ENCODE measurements at regions not wholly inside any gene's neighbourhood (a gene's known extent, or its start where the extent isn't known, plus 50 kb on each side); places are given as distances from the start of the nearest gene placed in this dataset.

GRCh38 chr15:62360332-62361097 lies 195.4 kb upstream of the C2CD4B start:
- intact Hi-C loops (cut with DNase I; ENCODE audit: low total_unique reads): no loop called here
- DNase-seq: peak in 1 of 2 donors; percentile 62
- no peaks in the 10 kb centered on the region for H3K9me3 ChIP-seq
- no peak overlapping the region for H3K4me3 ChIP-seq
- WGBS, 5 donors: 78 to 86% (median 84%) methylated on average over 11 of the region's 11 CpGs
- peaks cover 0 to 13% (median 0%) of the 10 kb centered on the region in 3 donors for H3K27me3 ChIP-seq
- H3K36me3 ChIP-seq: no peaks in the 10 kb centered on the region
- no peaks in the 10 kb centered on the region for H3K4me1 ChIP-seq
- TF ChIP-seq POLR2A (IDR thresholded peaks at IDR 0.05): no peak
- no peak for TF ChIP-seq POLR2AphosphoS5 (IDR thresholded peaks at IDR 0.05)
- TF ChIP-seq EP300 (IDR thresholded peaks at IDR 0.05): no peak
- TF ChIP-seq, protein P1, sequence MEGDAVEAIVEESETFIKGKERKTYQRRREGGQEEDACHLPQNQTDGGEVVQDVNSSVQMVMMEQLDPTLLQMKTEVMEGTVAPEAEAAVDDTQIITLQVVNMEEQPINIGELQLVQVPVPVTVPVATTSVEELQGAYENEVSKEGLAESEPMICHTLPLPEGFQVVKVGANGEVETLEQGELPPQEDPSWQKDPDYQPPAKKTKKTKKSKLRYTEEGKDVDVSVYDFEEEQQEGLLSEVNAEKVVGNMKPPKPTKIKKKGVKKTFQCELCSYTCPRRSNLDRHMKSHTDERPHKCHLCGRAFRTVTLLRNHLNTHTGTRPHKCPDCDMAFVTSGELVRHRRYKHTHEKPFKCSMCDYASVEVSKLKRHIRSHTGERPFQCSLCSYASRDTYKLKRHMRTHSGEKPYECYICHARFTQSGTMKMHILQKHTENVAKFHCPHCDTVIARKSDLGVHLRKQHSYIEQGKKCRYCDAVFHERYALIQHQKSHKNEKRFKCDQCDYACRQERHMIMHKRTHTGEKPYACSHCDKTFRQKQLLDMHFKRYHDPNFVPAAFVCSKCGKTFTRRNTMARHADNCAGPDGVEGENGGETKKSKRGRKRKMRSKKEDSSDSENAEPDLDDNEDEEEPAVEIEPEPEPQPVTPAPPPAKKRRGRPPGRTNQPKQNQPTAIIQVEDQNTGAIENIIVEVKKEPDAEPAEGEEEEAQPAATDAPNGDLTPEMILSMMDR (IDR thresholded peaks at IDR 0.05): no peak
- H3K27ac ChIP-seq: no peak overlapping the region

DNA sequence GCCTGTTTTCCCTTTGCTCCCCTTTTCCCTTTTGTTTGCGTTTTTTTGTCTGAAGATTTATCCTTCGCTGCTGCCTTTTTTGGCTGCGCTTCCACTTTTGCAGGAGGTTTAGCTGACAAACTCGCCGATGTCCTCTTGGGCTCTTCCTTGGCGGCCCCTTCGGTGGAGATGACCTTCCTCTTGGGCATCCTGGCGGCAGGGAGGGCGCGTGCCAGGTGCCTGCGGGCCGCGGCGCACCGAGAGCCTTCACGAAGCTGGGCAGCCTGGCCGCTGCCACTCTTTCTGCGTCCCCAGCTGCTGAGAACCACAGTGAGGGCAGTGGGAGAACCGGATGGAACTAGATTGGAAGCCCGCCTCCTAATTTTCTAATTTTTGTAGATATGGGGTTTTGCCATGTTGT lies 197.1 kb upstream of the C2CD4B start:
- Histone ChIP-seq H3K4me1 (no peaks in the 10 kb centered on the region), H3K27me3 (peaks cover 0 to 13% (median 0%) of the 10 kb centered on the region in 3 donors), H3K4me3 (no peak overlapping the region), H3K27ac (no peak overlapping the region), H3K36me3 (no peaks in the 10 kb centered on the region), H3K9me3 (no peaks in the 10 kb centered on the region)
- intact Hi-C loops (cut with DNase I; ENCODE audit: low total_unique reads): no loop called here
- DNase-seq: no peak
- no peak for TF ChIP-seq POLR2AphosphoS5 (IDR thresholded peaks at IDR 0.05)
- TF ChIP-seq POLR2A (IDR thresholded peaks at IDR 0.05): no peak
- TF ChIP-seq, protein P1 (IDR thresholded peaks at IDR 0.05): no peak
- no peak for TF ChIP-seq EP300 (IDR thresholded peaks at IDR 0.05)
- 86 to 92% (median 88%) methylated on average over 20 of the region's 20 CpGs for WGBS, 5 donors

- Histone ChIP-seq H3K9me3 (no peaks in the 10 kb centered on the region), H3K27me3 (peaks cover 0 to 13% (median 0%) of the 10 kb centered on the region in 3 donors), H3K4me3 (no peak overlapping the region), H3K36me3 (no peaks in the 10 kb centered on the region), H3K27ac (no peak overlapping the region), H3K4me1 (no peaks in the 10 kb centered on the region)
- DNase-seq: no peak
- TF ChIP-seq EP300 (IDR thresholded peaks at IDR 0.05): no peak
- TF ChIP-seq POLR2A (IDR thresholded peaks at IDR 0.05): no peak
- no peak for TF ChIP-seq POLR2AphosphoS5 (IDR thresholded peaks at IDR 0.05)
- TF ChIP-seq, protein P1 (IDR thresholded peaks at IDR 0.05): no peak
- intact Hi-C loops (cut with DNase I; ENCODE audit: low total_unique reads): no loop called here
- 62 to 74% (median 69%) methylated on average over 5 of the region's 5 CpGs for WGBS, 5 donors
Measured at GRCh38 chr15:62362608-62363007, 197.5 kb upstream of the C2CD4B start.

- WGBS, 5 donors: 78 to 92% (median 83%) methylated on average over 1 of the region's 1 CpG
- Histone ChIP-seq H3K9me3 (no peaks in the 10 kb centered on the region), H3K4me1 (no peaks in the 10 kb centered on the region), H3K27me3 (peaks cover 0 to 13% (median 0%) of the 10 kb centered on the region in 3 donors), H3K36me3 (no peaks in the 10 kb centered on the region), H3K4me3 (no peak overlapping the region), H3K27ac (no peak overlapping the region)
- TF ChIP-seq, protein P1 (IDR thresholded peaks at IDR 0.05): no peak
- TF ChIP-seq POLR2AphosphoS5 (IDR thresholded peaks at IDR 0.05): no peak
- no peak for TF ChIP-seq POLR2A (IDR thresholded peaks at IDR 0.05)
- no peak for TF ChIP-seq EP300 (IDR thresholded peaks at IDR 0.05)
- intact Hi-C loops (cut with DNase I; ENCODE audit: low total_unique reads): no loop called here
- no peak for DNase-seq
Measured at GRCh38 chr15:62363913-62364312, 198.8 kb upstream of the C2CD4B start.
